ENCODE measurements at regions not wholly inside any gene's neighbourhood (a gene's known extent, or its start where the extent isn't known, plus 50 kb on each side); places are given as distances from the start of the nearest gene placed in this dataset.
"Not testable (repeated sequence)": the region's sequence is repeated elsewhere in the genome, so short reads cannot be mapped to it uniquely, and the experiment has no call there.

DNA sequence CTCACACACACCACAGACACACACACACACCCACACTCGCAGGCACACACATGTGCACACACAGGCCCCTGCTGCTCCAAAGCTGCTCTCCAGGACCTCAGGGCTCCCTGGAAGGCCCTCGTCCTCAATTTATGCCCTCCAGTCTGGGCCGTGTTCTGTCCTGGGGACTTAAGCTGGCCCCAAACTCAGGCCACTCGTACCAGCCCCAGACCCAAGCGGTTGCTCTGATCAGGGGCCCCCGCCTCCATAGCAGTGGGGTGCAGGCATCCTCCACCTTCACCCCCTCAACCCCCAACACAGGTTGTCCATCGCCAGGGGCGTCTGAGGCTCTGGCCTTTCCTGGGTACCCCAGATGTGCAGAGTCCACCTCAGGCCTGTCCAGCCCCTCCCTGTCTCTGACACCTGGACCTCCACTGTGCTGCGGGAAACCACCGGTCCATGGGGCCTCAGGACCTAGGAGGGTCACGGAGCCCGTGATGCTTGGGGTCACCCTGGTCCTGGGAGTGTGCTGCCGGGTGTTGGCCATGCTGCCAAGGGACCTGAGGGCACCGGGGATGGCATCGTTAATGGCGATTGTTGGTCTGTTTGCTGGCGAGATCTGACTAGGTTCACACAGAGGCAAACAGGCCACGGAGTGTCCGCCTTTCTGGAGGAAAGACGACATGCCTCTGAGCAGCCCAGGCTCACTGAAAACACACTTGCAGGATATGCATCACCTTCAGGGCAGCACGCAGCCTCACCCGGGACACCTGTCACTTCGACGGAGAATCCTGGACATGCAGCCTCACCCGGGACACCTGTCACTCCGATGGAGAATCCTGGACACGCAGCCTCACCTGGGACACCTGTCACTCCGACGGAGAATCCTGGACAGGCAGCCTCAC, 155.6 kb downstream of the NDUFA10 start:
- intact Hi-C loops (cut with DNase I), result no loop called here
- no peak for DNase-seq (ENCODE audit: low spot score)

DNA sequence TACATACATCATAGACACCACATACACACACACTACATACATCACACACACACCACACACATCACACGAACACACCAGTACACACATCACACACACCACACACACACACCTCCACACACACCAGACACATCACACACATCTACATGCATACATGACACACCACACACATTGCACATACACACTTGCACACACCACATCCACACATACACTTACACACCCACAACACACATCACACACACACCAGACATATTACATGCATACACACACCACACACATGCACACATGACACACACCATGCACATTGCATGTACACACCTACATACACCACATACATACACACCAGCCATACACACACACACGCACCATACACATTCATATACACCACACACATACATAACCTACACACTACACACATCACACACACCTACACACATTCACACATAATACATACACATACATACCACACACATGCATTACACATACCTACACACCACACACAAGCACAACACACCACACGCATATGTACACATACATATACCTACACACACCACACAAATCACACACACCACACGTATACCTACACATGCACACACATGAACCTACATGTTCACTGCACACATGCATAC, 156.5 kb downstream of the NDUFA10 start:
- intact Hi-C loops (cut with DNase I), result no loop called here
- DNase-seq (ENCODE audit: low spot score), result no peak

DNA sequence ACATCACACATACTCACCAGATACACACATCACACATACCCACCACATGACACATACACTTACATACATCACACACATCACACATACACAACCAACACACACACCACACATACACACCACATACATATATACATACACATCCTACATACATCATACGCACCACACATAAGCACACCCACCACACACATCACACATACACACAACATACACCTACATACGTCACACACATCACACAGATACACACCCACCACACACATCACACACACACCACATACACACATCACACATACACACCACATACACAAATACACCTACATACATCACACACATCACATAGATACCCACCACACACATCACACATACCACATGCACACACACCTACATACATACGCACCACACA, 158.4 kb downstream of the NDUFA10 start:
- intact Hi-C loops (cut with DNase I), result no loop called here
- DNase-seq (ENCODE audit: low spot score), result no peak

DNA sequence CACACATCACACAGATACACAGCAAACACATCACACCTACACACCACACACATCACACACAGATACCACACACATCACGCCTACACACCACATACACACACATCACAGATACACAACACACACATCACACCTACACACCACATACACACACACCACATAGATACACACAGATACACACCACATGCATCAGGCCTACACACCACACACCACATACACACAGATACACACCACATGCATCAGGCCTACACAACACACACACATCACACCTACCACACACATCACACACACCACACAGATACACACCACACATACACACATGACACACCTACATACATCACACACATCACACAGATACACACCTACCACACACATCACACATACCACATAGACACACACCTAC, 158.8 kb downstream of the NDUFA10 start:
- intact Hi-C loops (cut with DNase I), result no loop called here
- DNase-seq (ENCODE audit: low spot score), result no peak

DNA sequence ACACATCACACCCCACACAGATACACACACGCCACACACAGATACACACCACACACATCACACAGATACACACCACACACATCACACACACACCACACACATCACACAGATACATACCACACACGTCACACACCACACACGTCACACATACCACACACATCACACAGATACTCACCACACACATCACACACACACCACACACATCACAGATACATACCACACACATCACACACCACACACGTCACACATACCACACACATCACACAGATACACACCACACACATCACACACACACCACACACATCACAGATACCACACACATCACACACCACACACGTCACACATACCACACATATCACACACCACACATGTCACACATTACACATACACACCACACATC, 159.3 kb downstream of the NDUFA10 start:
- intact Hi-C loops (cut with DNase I); DNase-seq (ENCODE audit: low spot score): not testable (repeated sequence)

DNA sequence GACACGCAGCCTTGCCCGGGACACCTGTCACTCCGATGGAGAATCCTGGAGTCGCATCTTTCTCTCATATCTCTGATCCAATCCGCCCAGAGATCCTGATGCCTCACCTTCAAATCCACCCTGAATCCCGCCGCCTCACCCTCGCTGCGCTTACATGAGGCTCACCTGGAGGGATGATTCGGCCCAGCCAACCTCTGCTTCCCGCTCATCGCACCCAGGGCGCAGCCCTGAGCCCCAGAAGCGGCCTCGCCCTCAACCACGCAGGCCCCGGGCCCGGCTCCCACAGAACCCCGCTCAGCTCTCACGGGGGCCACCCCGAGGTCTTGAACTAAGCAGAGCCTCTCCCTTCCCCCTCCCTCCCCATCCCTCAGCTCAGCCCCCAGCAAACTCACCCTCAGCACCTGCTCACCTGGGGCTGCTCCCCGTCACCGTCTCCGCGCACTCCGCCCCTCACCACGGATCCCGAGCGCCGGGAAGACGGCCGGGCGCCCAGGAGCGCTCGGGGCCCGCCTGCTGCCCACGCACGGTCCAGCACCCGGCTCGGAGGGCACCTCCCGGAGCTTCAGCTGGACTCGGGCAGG, 160.0 kb downstream of the NDUFA10 start:
- intact Hi-C loops (cut with DNase I), result no loop called here
- DNase-seq (ENCODE audit: low spot score), result no peak

DNA sequence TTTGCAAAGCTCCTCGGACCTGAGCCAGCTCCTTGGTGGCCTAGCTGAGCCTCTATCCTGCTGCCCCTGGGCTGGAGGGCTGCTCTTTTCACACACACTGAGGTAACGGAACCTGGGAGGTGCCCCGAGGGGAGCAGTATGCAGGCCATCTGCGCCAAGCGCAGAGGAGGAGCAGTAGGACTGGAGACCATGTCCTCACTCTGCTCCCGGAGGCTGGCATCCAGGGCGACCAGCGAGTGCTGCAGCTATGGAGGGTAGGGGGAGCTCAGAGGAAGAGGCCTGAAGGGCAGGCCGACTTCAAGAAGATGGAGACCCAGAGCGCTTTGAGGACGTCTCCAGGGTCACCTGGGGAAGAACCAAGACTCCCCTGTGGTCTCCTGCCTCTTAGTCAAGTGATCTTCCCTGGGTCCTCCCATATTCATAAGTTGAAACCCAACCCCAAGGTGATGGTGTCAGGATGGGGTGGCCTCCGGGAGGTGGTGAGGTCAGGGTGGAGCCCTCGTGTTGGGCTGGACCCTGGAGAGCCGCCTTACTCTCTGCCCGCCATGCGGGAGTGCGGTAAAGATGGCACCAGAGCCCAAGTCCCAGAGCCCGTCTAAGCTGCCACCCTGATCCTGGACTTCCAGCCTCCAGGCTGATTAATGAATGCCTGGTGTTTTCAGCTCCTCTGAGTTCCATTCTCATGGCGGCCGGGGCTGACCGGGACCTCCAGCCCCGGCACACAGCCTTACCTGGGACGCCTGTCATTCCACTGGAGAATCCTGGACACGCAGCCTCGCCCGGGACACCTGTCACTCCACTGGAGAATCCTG, 160.7 kb downstream of the NDUFA10 start:
- DNase-seq (ENCODE audit: low spot score), result no peak
- intact Hi-C loops (cut with DNase I), result no loop called here

DNA sequence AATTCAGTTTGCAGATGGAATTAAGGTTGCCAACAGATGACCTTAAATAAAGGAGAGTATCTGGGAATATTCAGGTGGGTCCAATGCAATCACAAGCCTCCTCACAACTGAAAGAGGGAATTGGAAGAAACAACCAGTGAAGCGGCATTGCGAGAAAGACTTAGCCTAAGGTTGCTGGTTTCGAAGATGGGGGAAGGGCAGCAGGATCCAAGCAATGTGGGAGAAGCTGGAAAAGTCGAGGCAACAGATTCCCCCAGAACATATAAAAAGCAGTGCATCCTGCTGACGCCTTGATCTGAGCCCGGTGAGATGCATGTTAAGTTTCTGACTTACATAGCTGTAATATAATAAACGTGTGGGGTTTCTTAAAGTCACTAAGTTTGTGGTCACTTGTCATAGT, 162.5 kb downstream of the NDUFA10 start:
- intact Hi-C loops (cut with DNase I), result no loop called here
- no peak for DNase-seq (ENCODE audit: low spot score)

DNA sequence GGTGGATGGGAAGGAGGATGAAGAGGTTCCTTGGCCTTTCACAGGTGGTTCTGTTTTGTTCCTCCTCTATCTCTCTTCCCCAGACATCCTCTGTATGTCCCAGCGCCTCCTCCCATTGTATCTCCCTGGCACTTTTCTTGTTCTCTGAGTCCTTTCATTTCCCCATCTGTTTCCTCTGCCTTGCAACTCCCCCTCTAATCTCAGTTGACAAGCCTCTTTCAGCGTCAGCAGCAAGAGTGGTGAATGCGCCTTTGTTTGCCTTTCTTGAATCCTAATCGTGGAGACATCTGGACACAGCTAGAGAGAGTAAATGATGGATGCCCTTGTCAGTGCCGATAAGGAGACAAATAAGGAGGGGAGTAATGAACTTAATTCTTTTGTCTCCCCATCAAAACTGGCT, 167.0 kb downstream of the NDUFA10 start:
- no peak for DNase-seq (ENCODE audit: low spot score)
- intact Hi-C loops (cut with DNase I), result no loop called here

DNA sequence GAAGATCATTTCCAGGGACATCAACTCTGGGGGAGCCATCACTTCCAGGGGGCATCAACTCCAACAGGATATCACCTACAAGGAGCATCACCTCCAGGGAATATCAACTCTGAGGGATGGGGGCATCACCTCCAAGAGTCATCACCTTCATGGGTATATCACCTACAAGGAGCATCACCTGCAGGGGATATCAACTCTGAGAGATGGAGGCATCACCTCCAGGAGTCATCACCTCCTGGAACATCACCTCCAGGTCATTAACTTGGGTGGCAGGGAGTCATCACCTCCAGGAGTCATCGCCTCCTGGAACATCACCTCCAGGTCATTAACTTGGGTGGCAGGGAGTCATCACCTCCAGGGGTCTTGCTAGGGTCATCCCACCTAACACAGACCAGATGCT, 167.6 kb downstream of the NDUFA10 start:
- intact Hi-C loops (cut with DNase I), result no loop called here
- DNase-seq (ENCODE audit: low spot score), result no peak

DNA sequence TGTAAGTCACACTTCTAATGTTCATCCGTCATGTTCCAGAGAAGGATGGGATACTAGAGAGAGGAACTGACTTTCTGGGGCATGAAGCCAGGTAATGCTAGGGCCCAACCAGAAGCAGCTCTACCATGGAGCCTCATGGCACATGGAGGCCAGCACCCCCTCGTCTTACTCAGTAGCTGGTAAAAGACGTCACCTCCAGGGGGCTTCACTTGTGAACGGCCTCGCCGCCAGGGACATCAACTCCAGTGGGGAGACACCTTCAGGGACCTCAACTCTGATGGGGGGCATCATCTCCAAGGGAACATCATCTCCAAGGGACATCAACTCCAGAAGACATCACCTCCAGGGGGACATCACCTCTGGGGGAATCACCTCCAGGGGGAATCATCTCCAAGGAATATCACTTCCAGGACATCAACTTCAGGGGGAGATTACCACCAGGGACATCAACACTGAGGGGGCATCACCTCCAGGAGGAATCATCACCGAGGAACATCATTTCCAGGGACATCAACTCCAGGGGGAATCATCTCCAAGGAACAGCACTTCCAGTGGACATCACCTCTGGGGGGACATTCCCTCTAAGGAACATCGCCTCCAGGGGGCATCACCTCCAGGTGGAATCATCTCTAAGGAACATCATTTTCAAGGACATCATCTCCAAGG, 168.4 kb downstream of the NDUFA10 start:
- DNase-seq (ENCODE audit: low spot score), result no peak
- intact Hi-C loops (cut with DNase I), result no loop called here

DNA sequence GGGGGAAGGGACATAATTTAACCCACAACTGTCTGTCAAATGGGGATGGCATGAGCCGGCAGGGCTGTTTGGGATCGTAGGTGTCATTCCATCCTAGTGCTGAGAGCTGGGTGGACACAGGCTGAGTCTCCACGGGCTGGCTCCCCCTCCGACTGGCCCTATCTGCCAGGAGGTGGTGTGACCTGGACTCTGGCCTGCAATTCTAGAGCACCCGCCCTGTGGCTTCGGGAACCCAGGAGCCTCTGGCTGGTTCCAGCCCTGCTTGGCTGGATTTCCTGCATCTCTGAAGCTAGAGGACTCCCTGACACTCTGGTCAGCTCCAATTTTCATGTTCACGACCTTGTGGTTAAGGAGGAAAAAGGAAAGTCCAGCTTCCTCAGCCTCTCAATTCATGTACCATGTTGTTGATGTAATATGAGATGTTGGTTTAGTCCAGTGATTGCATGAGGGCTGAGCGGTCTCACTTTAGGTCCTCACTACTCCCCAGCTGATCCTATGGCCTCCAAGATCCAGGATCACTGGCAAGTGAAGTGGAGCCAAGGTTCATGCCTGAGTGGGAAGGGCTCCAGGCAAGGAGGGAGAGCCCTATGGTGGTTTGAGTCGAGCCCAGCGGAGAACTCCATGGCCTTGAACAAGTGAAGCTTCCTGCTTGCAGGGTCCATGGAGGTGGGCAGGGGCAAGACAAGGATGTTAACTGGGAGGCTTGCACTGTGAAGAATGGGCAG, 169.1 kb downstream of the NDUFA10 start:
- no peak for DNase-seq (ENCODE audit: low spot score)
- intact Hi-C loops (cut with DNase I), result no loop called here

DNA sequence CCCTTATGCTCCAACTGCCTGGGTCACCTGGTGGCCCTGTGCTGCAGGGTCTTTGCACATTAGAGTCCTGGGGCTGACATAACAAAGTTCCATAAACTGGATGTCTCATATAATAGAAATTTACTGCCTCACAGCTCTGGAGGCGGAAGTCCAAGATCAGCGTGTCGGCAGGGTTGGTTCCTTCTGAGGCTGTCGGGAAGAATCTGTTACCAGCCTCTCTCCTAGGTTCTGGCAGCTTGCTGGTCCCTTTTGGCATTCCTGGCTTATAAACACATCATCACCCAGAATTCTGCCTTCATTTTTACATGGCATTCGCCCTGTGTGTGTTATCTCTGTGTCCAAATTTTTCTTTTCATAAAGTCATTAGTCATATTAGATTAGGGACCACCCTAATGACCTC, 170.5 kb downstream of the NDUFA10 start:
- intact Hi-C loops (cut with DNase I), result no loop called here
- DNase-seq (ENCODE audit: low spot score), result no peak

DNA sequence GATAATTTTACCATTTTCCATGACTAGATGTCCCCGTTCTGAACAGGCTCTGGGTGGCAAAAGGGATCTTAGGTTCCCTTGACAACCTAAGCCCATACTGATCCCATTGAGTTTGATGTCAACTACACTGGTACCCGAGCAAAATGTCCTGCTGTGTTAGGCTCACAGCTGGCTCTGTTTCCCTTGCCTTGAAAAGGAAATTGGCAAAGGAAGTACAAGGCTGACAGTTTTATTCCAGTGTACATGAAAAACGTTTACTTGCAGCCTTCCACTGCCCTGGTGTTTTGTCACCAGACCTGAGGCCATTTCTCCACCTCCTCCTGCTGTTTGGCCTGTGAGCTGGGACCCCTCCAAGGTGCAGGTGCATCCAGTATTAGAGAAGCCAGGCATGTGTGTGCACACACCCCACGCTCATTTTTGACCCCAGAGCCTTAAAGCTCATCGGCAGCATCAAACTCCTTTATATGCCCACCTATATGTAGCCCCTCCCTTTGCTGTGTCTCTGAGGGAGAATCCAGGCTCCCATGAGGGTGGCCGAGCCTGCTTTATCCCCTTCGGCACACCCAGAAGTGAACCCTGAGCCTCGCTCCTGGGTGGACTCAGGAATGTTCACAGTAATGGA, 171.3 kb downstream of the NDUFA10 start:
- intact Hi-C loops (cut with DNase I), result no loop called here
- DNase-seq (ENCODE audit: low spot score), result no peak

DNA sequence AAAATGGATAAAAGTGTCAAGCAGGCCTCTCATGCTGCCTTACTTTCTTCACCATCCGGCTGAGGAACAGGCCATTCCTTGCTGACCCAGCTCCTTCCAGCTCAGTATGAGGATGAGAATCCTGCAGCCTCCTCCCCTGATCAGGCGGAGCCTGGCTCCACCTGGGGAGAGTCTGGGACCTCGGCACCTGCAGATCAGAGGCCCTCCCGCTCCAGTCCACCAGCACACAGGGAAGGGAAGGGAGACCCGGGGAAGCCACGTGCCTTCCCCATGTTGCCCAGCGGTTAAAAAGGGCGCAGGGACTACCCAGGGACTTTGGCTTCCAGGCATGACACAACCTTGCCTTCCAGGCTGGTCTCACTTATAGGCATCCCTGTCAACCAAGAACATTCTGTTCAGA, 172.0 kb downstream of the NDUFA10 start:
- intact Hi-C loops (cut with DNase I), result no loop called here
- no peak for DNase-seq (ENCODE audit: low spot score)

DNA sequence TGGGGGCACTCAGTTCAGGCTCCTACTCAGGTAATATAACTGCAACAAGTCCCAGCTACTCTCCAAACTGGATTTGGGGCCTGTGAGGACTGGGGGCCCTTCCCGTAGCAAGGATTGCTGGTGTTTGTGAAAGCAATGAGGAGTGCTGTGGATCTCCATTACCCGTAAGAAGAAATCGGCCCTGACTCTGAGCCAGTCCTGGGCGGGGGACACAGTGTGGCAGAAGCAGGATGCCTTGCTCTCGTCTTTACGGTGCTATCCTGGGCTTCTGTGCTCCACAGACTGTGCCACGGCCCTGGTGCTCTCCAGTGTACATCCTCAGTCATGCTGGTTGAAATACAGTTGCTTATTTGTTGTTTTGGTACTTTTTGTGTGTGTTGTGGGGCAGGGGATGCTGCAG, 172.9 kb downstream of the NDUFA10 start:
- no peak for DNase-seq (ENCODE audit: low spot score)
- intact Hi-C loops (cut with DNase I), result no loop called here

DNA sequence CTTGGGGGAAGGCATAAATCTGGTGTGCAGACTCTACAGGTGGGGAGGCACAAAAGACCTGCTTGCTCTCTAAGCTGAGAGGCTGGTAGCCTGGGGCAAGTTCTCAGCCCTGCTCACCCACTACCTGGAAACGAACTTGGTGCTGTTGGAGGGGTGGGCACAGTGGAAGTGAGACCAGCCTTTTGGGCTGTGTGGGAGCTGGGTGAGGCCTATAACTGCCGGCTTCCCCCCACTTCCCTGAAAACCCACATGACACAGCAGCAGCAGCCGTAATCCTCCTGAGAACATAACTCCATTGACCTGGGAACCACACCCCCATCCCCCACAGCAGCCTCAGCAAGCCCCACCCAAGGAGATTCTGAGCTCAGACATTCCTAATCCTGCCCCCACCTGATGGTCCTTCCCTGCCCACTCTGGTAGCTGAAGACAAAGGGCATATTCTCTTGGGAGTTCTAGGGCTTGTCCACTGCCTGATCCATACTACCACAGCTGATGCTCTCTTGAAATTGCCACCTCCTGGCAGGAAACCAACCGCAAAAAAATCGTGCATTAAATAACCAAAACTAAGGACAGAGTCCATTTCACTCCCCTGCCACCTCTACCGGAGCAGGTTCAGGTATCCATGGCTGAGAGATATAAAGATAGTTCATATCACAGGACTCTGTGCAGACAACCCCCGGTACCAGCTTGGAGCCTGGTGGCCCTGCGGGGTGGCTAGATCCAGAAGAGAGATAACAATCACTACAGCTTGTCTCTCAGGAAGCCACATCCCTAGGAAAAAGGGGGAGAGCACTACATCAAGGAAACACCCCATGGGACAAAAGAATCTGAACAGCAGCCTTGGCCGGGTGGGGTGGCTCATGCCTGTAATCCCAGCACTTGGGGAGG, 178.1 kb downstream of the NDUFA10 start:
- intact Hi-C loops (cut with DNase I), result no loop called here
- no peak for DNase-seq (ENCODE audit: low spot score)

DNA sequence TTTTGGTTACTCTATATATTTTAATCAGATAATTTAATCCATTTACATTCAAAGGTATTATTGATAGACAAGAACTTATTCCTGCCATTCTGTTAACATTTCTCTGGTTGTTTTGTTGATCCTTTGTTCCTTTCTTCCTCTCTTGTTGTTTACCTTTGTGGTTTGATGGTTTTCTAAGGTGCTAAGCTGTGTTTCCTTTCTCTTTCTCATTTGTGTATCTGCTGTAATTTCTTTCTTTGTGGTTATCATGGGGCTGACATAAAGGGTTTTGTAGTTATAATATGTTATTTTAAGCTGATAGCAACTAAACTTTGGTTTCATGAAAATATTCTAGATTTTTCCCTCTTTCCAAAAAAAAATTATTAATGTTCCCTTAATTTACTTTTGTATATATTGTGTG, 179.2 kb downstream of the NDUFA10 start:
- DNase-seq (ENCODE audit: low spot score), result no peak
- intact Hi-C loops (cut with DNase I), result no loop called here
